Stimulated activated CD4-positive, alpha-beta T cell treated with anti-CD3 and anti-CD28 coated beads, Interleukin-2, amount 100 ng/mL, for 4 hours (primary cell): ENCODE measurements at regions not wholly inside any gene's neighbourhood (a gene's known extent, or its start where the extent isn't known, plus 50 kb on each side); places are given as distances from the start of the nearest gene placed in this dataset.
A peak's percentile ranks its signal among the peaks of the same experiment; 100 is the strongest.

Experiments used
- DNase-seq: peaks from one replicate; pipeline ENCODE4 v3.0.0-alpha.2; 2020; ENCODE audit warnings: low read depth

GRCh38 chr7:35536396-35536826 is 158.5 kb downstream of the HERPUD2 start:
- DNase-seq: no peak

- no peak for DNase-seq
Measured at GRCh38 chr7:35533902-35534301, 161.0 kb downstream of the HERPUD2 start.

GRCh38 chr7:35530124-35531109 is 164.5 kb downstream of the HERPUD2 start:
- no peak for DNase-seq

GRCh38 chr7:35529713-35530112 is 165.2 kb downstream of the HERPUD2 start:
- DNase-seq: no peak

GRCh38 chr7:35528381-35528977 is 166.5 kb downstream of the HERPUD2 start:
- no peak for DNase-seq

- no peak for DNase-seq
Measured at GRCh38 chr7:35526645-35527044, 168.3 kb downstream of the HERPUD2 start.

GRCh38 chr7:35524112-35524804 is 170.7 kb downstream of the HERPUD2 start:
- DNase-seq: no peak

GRCh38 chr7:35523292-35523691 is 171.6 kb downstream of the HERPUD2 start:
- DNase-seq: no peak

- DNase-seq: no peak
Measured at GRCh38 chr7:35522697-35523096, 172.2 kb downstream of the HERPUD2 start.

GRCh38 chr7:35521941-35522340 is 173.0 kb downstream of the HERPUD2 start:
- DNase-seq: no peak

- DNase-seq: no peak
Measured at GRCh38 chr7:35520810-35521625, 173.9 kb downstream of the HERPUD2 start.

- DNase-seq: peak; percentile 19
Measured at GRCh38 chr7:35519971-35520809, 174.7 kb downstream of the HERPUD2 start.

- DNase-seq: no peak
Measured at GRCh38 chr7:35518767-35519166, 176.2 kb downstream of the HERPUD2 start.

- DNase-seq: no peak
Measured at GRCh38 chr7:35516498-35516897, 178.4 kb downstream of the HERPUD2 start.

GRCh38 chr7:35513828-35514227 is 181.1 kb downstream of the HERPUD2 start:
- no peak for DNase-seq

GRCh38 chr7:35513195-35513594 is 181.7 kb downstream of the HERPUD2 start:
- no peak for DNase-seq

GRCh38 chr7:35512716-35513115 is 182.2 kb downstream of the HERPUD2 start:
- no peak for DNase-seq

- no peak for DNase-seq
Measured at GRCh38 chr7:35508623-35509400, 186.1 kb downstream of the HERPUD2 start.

- DNase-seq: no peak
Measured at GRCh38 chr7:35505066-35505465, 189.9 kb downstream of the HERPUD2 start.

- no peak for DNase-seq
Measured at GRCh38 chr7:35504365-35504764, 190.6 kb downstream of the HERPUD2 start.
